IMR-90 (cell line): ENCODE measurements at regions not wholly inside any gene's neighbourhood (a gene's known extent, or its start where the extent isn't known, plus 50 kb on each side); places are given as distances from the start of the nearest gene placed in this dataset.

Experiments used
- ATAC-seq: fragments of 200-7000 bp; cut with Tn5 transposase; 2 replicates; pipeline ENCODE4 v1.9.1; 2020; ENCODE audit warnings: low read depth, mild to moderate bottlenecking, moderate library complexity
- BruUV-seq: library from RNA; stranded (reverse); fragments of 400-500 nt; replicated peaks from 2 replicates; lab custom pipeline; 2021; lab: Mats Ljungman, UMichigan
- CTCF ChIA-PET: fragments of 300-600 bp; formaldehyde crosslinking; extraction: SDS; loops from one replicate; lab custom pipeline; 2021; ENCODE audit warnings: antibody characterized with exemption; lab: Yijun Ruan, JAX
- POLR2A ChIA-PET: fragments of 300-600 bp; sonication (Branson Sonifier 250); formaldehyde crosslinking; loops from one replicate; lab custom pipeline; 2022; ENCODE audit warnings: antibody characterized with exemption; ENCODE audit not compliant: unreplicated experiment; lab: Charles Lee
- DNase-seq: peaks from one replicate; pipeline ENCODE4 v3.0.0; 2013
- H2AFZ ChIP-seq: replicated peaks from 2 replicates; pipeline ENCODE3; 2013; ENCODE audit warnings: low read length, mild to moderate bottlenecking; ENCODE audit not compliant: poor library complexity
- H2AK5ac ChIP-seq: 2 replicates; pipeline ENCODE4 v1.6.1; 2013; ENCODE audit warnings: low read depth, low read length, inconsistent platforms
- H2AK9ac ChIP-seq: replicated peaks from 2 replicates; pipeline ENCODE3; 2013; ENCODE audit warnings: mild to moderate bottlenecking, low read depth, low read length, moderate library complexity; ENCODE audit not compliant: poor library complexity
- H2BK120ac ChIP-seq: 2 replicates; pipeline ENCODE4 v1.6.1; 2013; ENCODE audit warnings: low read depth, low read length, inconsistent platforms
- H2BK15ac ChIP-seq: 3 replicates; pipeline ENCODE4 v1.6.1; 2013; ENCODE audit warnings: low read depth, low read length, inconsistent platforms
- H2BK20ac ChIP-seq: 2 replicates; pipeline ENCODE4 v1.6.1; 2013; ENCODE audit warnings: low read depth, mild to moderate bottlenecking, inconsistent platforms, low read length, moderate library complexity
- H2BK5ac ChIP-seq: 2 replicates; pipeline ENCODE4 v1.6.1; 2013; ENCODE audit warnings: mild to moderate bottlenecking, low read depth, low read length, inconsistent platforms; ENCODE audit not compliant: poor library complexity, severe bottlenecking
- H3K14ac ChIP-seq: replicated peaks from 2 replicates; pipeline ENCODE4 v1.6.1; 2013; ENCODE audit warnings: low read depth, low read length, inconsistent platforms
- H3K18ac ChIP-seq: 2 replicates; pipeline ENCODE4 v1.6.1; 2013; ENCODE audit warnings: low read depth, low read length, control low read depth
- H3K23ac ChIP-seq: 2 replicates; pipeline ENCODE4 v1.6.1; 2013; ENCODE audit warnings: low read depth, low read length, inconsistent platforms
- H3K27ac ChIP-seq: 2 replicates; pipeline ENCODE4 v1.5.1; 2013; ENCODE audit warnings: mild to moderate bottlenecking, control low read depth, low read length; ENCODE audit not compliant: insufficient read depth
- H3K27me3 ChIP-seq: 2 replicates; pipeline ENCODE4 v1.6.1; 2013; ENCODE audit warnings: low read length; ENCODE audit not compliant: control insufficient read depth, insufficient read depth
- H3K36me3 ChIP-seq: 2 replicates; pipeline ENCODE4 v1.6.1; 2013; ENCODE audit warnings: low read length, mixed read lengths; ENCODE audit not compliant: control insufficient read depth, insufficient read depth
- H3K4ac ChIP-seq: 2 replicates; pipeline ENCODE4 v1.6.1; 2013; ENCODE audit warnings: low read depth, low read length, inconsistent platforms
- H3K4me1 ChIP-seq: 2 replicates; pipeline ENCODE4 v1.6.1; 2013; ENCODE audit warnings: low read length, mixed read lengths; ENCODE audit not compliant: control insufficient read depth, insufficient read depth
- H3K4me2 ChIP-seq: 2 replicates; pipeline ENCODE4 v1.6.1; 2013; ENCODE audit warnings: low read depth, mild to moderate bottlenecking, control low read depth, low read length, moderate library complexity
- H3K4me3 ChIP-seq: 2 replicates; pipeline ENCODE4 v1.5.1; 2013; ENCODE audit warnings: low read depth, mild to moderate bottlenecking, control low read depth, low read length, moderate library complexity; ENCODE audit not compliant: insufficient read depth
- H3K56ac ChIP-seq: 2 replicates; pipeline ENCODE4 v1.6.1; 2013; ENCODE audit warnings: low read length, inconsistent platforms; ENCODE audit not compliant: insufficient read depth; ENCODE audit errors: extremely low read depth
- H3K79me1 ChIP-seq, 2 experiments: 2 replicates each; pipeline ENCODE4 v1.6.1; 2013; ENCODE audit warnings: low read length in 2 of 2, inconsistent platforms in 1 of 2, low read depth in 1 of 2
- H3K9ac ChIP-seq: 2 replicates; pipeline ENCODE4 v1.6.1; 2013; ENCODE audit warnings: low read depth, low read length, control low read depth
- H3K9me1 ChIP-seq: 2 replicates; pipeline ENCODE4 v1.6.1; 2013; ENCODE audit warnings: low read length, inconsistent platforms; ENCODE audit not compliant: insufficient read depth
- H3K9me3 ChIP-seq: 2 replicates; pipeline ENCODE4 v1.6.1; 2013; ENCODE audit warnings: low read length; ENCODE audit not compliant: control insufficient read depth, insufficient read depth
- H4K20me1 ChIP-seq: 2 replicates; pipeline ENCODE4 v1.6.1; 2013; ENCODE audit warnings: low read length, inconsistent platforms; ENCODE audit not compliant: insufficient read depth
- H4K5ac ChIP-seq: 2 replicates; pipeline ENCODE4 v1.6.1; 2013; ENCODE audit warnings: mild to moderate bottlenecking, low read depth, low read length, control low read depth
- H4K8ac ChIP-seq, 2 experiments: 2 replicates each; pipeline ENCODE4 v1.6.1; 2013; ENCODE audit warnings: low read depth in 2 of 2, low read length in 2 of 2, control low read depth in 1 of 2, inconsistent platforms in 1 of 2
- H4K91ac ChIP-seq: 2 replicates; pipeline ENCODE4 v1.6.1; 2013; ENCODE audit warnings: low read depth, low read length, inconsistent platforms; ENCODE audit not compliant: insufficient read depth
- MXI1 ChIP-seq: IDR thresholded peaks from 2 replicates; pipeline ENCODE4 v1.6.1; 2012; ENCODE audit warnings: low read depth, mild to moderate bottlenecking, low read length, moderate library complexity, borderline replicate concordance
- RAD21 ChIP-seq: IDR thresholded peaks from 2 replicates; pipeline ENCODE4 v1.6.1; 2012; ENCODE audit warnings: low read length, improper control_type of control experiment
- SMC3 ChIP-seq: fragments of 150-350 bp; IDR thresholded peaks from 2 replicates; pipeline ENCODE4 v1.6.1; 2016; ENCODE audit warnings: low read depth, mild to moderate bottlenecking, antibody characterized with exemption, low read length, moderate library complexity
- WGBS, 2 experiments: methylation state at CpG; one replicate each; pipeline versions ENCODE4 v1.1.5 to v1.1.7; 2013; ENCODE audit warnings: missing lambda C conversion rate in 2 of 2; ENCODE audit not compliant: insufficient read length in 1 of 2; ENCODE audit errors: extremely low coverage in 2 of 2; 5-methylcytosine and 5-hydroxymethylcytosine counted together
- dilution Hi-C: fragments of 300-500 bp; cut with HindIII; formaldehyde crosslinking; loops from one replicate; pipeline ENCODE4 v1.14.3; 2018; ENCODE audit warnings: low sequenced_read_pairs; ENCODE audit not compliant: unreplicated experiment
- in situ Hi-C: fragments of 300-500 bp; cut with MboI; formaldehyde crosslinking; loops from 3 replicates; pipeline ENCODE4 v1.14.3; 2019; ENCODE audit warnings: low sequenced_read_pairs, inconsistent platforms, mixed read lengths
- intact Hi-C: fragments of 100-400 bp; cut with micrococcal nuclease; formaldehyde crosslinking; loops from 2 replicates; pipeline ENCODE4 v1.10.0; 2022
- TF ChIP-seq, protein P1 (sequence below): fragments of 150-350 bp; IDR thresholded peaks from 2 replicates; pipeline ENCODE4 v1.6.1; 2017; ENCODE audit warnings: mild to moderate bottlenecking, antibody characterized with exemption, low read length, low read depth

DNA sequence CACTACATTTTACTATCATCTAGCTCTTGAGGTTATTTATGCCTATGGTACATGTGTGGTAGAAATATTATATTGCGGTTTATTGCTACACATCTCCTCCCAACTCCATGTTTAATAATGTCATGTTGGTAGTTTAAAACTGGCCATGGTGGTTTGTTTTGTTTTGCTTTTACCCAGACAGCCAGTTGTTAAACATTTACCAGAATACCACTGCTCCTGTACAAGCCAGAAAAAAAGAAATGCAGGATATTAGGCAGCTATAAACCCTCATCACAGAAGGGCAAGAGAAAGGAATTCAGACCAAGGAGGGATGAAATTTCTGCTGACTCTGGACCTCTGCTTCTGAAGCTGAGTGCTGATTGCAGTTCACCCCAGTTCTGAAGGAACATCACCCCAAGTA lies 451.8 kb upstream of the IL12A start:
- H4K8ac ChIP-seq = no peak overlapping the region
- intact Hi-C loops = no loop called here

More for the DNA sequence above, 451.8 kb upstream of the IL12A start:
- no peak overlapping the region for H3K4ac ChIP-seq
- H2BK120ac ChIP-seq = no peak overlapping the region
- H3K23ac ChIP-seq = no peak overlapping the region
- TF ChIP-seq SMC3 (no peak), RAD21 (no peak), MXI1 (no peak)
- TF ChIP-seq, protein P1, sequence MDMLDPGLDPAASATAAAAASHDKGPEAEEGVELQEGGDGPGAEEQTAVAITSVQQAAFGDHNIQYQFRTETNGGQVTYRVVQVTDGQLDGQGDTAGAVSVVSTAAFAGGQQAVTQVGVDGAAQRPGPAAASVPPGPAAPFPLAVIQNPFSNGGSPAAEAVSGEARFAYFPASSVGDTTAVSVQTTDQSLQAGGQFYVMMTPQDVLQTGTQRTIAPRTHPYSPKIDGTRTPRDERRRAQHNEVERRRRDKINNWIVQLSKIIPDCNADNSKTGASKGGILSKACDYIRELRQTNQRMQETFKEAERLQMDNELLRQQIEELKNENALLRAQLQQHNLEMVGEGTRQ = no peak
- no peaks in the 10 kb centered on the region for H3K36me3 ChIP-seq
- dilution Hi-C loops = no loop called here
- peaks cover 4% of the 10 kb centered on the region; the same call in 1 of the 2 replicates for H3K27me3 ChIP-seq
- H2BK5ac ChIP-seq = no peak overlapping the region
- H3K56ac ChIP-seq = no peak overlapping the region
- no peaks in the 10 kb centered on the region for H3K9me3 ChIP-seq
- CTCF ChIA-PET = interaction anchor here (0.6 kb wide), 1 partner anchor 268 kb away, joined by 4 read pairs; no protein-coding TSS in a partner anchor
- no peak overlapping the region for H2BK15ac ChIP-seq
- in situ Hi-C loops = no loop called here
- BruUV-seq = no TSS peak
- ATAC-seq (no peak), DNase-seq (no peak)
- H3K4me1 ChIP-seq = no peaks in the 10 kb centered on the region
- H4K91ac ChIP-seq = no peak overlapping the region
- POLR2A ChIA-PET = no interaction called here
- no peak overlapping the region for H2BK20ac ChIP-seq
- H3K9ac ChIP-seq = no peak overlapping the region
- H4K5ac ChIP-seq = no peak overlapping the region
- no peak overlapping the region for H3K14ac ChIP-seq
- H4K20me1 ChIP-seq = no peaks in the 10 kb centered on the region
- no peak overlapping the region for H3K4me3 ChIP-seq
- no peak overlapping the region for H3K27ac ChIP-seq
- H2AK5ac ChIP-seq = no peak overlapping the region
- no peak overlapping the region for H3K4me2 ChIP-seq
- no CpG with 5 or more reads among the region's 1 CpG for WGBS, 2 experiments
- no peak overlapping the region for H2AK9ac ChIP-seq
- no peak overlapping the region for H2AFZ ChIP-seq
- H3K9me1 ChIP-seq = no peaks in the 10 kb centered on the region
- no peak overlapping the region for H3K18ac ChIP-seq
- H3K79me1 ChIP-seq = no peaks in the 10 kb centered on the region
